GM06990 (cell line): ENCODE measurements at regions not wholly inside any gene's neighbourhood (a gene's known extent, or its start where the extent isn't known, plus 50 kb on each side); places are given as distances from the start of the nearest gene placed in this dataset.

Experiments used
- DNase-seq: peaks from one replicate; pipeline ENCODE4 v3.0.0-alpha.2; 2011; ENCODE audit not compliant: insufficient read length; ENCODE audit errors: extremely low read depth
- H3K27me3 ChIP-seq: replicated peaks from 2 replicates; pipeline ENCODE4 v1.6.0; 2011; ENCODE audit warnings: low read length; ENCODE audit not compliant: control insufficient read depth, insufficient read depth
- H3K36me3 ChIP-seq: 2 replicates; pipeline ENCODE4 v1.5.1; 2011; ENCODE audit warnings: low read length; ENCODE audit not compliant: control insufficient read depth, insufficient read depth
- H3K4me3 ChIP-seq: replicated peaks from 2 replicates; pipeline ENCODE4 v1.5.1; 2011; ENCODE audit warnings: low read depth, mild to moderate bottlenecking, control low read depth, low read length
- TF ChIP-seq, protein P1 (sequence below): IDR thresholded peaks from 2 replicates; pipeline ENCODE4 v1.5.1; 2011; ENCODE audit warnings: low read length, control low read depth, mild to moderate bottlenecking, inconsistent platforms; ENCODE audit not compliant: insufficient read depth, poor library complexity, severe bottlenecking

DNA sequence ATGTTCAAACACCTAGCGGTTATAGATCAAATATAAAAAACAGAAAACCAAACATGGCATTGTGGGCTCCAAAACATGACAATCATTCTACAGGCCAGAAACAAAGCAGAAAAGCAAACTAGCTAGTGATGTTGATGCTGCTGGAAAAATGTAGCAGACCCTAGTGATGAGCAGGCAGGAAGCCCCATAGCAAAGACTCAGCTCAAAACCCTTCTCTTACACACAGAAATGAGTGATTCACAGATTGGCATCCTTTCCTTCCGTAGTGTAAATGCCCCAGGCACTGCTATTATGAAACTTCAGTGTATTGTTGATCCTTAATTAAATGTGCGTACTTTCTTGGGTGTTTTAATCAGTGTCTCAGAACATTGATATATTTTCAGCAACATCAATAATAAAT is 425.1 kb downstream of the UTRN start:
- Histone ChIP-seq H3K27me3 (no peaks in the 10 kb centered on the region), H3K36me3 (no peaks in the 10 kb centered on the region), H3K4me3 (no peak overlapping the region)
- DNase-seq = no peak
- TF ChIP-seq, protein P1, sequence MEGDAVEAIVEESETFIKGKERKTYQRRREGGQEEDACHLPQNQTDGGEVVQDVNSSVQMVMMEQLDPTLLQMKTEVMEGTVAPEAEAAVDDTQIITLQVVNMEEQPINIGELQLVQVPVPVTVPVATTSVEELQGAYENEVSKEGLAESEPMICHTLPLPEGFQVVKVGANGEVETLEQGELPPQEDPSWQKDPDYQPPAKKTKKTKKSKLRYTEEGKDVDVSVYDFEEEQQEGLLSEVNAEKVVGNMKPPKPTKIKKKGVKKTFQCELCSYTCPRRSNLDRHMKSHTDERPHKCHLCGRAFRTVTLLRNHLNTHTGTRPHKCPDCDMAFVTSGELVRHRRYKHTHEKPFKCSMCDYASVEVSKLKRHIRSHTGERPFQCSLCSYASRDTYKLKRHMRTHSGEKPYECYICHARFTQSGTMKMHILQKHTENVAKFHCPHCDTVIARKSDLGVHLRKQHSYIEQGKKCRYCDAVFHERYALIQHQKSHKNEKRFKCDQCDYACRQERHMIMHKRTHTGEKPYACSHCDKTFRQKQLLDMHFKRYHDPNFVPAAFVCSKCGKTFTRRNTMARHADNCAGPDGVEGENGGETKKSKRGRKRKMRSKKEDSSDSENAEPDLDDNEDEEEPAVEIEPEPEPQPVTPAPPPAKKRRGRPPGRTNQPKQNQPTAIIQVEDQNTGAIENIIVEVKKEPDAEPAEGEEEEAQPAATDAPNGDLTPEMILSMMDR = no peak

DNA sequence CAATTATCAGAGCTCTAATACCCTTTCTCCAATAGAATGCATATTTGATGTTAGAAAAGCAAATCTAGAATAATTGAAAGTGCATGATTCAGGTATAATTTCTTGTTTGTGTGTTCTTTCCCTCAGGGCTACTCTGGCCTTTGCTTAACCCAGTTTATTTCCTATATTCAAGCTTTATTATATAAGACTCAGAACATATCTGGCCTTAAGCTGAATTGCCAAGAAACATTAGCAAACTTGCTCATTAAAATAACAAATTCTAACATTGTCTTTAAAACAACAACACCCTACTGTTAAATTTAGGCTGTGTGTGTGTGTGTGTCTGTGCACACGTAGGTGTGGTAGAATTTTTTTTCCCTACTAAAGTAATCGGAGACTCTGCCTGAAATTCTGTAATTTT is 426.5 kb downstream of the UTRN start:
- TF ChIP-seq, protein P1 = no peak
- no peaks in the 10 kb centered on the region for H3K36me3 ChIP-seq
- H3K4me3 ChIP-seq = no peak overlapping the region
- no peaks in the 10 kb centered on the region for H3K27me3 ChIP-seq
- no peak for DNase-seq

DNA sequence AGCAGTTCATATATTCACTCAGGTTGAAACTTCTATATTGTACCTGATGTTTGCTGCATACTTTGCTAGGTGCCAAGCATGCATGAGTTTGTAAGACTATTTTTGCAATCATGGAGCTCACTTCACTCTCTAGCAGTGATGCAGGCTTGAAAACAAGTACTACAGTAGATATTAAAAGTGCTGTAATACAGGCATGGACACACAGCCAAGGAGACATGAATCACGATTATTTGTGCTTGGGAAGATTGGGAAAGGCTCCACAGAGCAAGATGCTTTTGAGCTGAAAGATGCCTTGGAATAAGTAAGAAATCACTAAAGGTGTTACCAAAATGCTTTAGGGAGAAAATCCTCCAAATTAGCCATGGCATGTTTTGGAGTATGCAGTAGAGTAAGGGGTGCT is 427.4 kb downstream of the UTRN start:
- no peak for DNase-seq
- Histone ChIP-seq H3K36me3 (no peaks in the 10 kb centered on the region), H3K4me3 (no peak overlapping the region), H3K27me3 (no peaks in the 10 kb centered on the region)
- TF ChIP-seq, protein P1 = no peak

DNA sequence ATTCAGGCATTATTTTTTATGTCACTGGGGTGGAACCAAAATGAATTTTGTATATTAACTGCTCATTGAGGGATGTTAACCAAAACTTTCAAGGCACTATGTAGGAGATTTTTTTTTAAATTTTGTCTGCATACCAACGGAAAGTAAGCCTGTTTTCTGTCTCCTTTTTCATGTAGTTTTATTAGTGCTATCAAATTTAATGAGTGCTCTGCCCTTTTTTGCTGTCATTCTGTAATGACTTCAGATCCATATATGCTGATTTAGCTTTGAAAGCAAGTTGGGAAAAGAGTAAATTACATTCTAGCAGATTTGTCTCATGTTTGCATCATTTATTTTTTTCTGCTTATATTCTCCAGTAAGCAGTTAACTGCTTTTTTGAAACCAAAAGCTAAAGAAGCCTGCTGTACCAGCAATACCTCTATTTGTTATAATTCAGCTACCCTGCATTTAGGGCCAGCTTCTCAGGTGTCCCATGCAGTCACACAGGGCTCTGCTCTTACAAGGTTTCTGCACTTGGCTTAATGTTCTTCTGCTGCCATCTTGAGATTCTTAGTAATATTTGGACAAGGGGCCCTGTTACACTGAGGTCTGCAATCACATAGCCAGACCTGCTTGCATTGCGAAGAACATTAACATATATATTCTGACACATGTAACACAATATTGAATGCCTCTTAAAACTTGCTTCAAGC is 429.0 kb downstream of the UTRN start:
- Histone ChIP-seq H3K27me3 (no peaks in the 10 kb centered on the region), H3K36me3 (no peaks in the 10 kb centered on the region), H3K4me3 (no peak overlapping the region)
- no peak for DNase-seq
- TF ChIP-seq, protein P1 = no peak

DNA sequence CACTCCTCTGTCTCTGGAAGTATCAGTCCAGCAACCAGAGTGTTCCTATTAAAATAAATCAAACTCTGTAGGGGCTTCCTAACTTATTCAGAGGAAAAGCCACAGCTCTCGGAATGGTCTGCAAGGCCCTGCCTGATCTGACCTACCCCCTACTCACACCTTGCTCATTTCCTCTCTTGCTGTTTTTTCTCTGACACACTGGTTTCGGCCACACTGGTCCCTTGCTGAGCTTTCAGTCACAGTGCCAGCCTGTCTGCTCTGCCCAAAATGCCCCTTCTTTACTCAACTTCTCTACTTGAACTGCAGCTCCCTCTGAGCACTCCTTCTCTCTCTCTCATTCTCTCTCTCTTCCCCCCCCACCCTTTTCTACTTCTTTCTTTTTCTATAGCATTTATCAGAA is 430.2 kb downstream of the UTRN start:
- DNase-seq = no peak
- Histone ChIP-seq H3K27me3 (no peaks in the 10 kb centered on the region), H3K36me3 (no peaks in the 10 kb centered on the region)

DNA sequence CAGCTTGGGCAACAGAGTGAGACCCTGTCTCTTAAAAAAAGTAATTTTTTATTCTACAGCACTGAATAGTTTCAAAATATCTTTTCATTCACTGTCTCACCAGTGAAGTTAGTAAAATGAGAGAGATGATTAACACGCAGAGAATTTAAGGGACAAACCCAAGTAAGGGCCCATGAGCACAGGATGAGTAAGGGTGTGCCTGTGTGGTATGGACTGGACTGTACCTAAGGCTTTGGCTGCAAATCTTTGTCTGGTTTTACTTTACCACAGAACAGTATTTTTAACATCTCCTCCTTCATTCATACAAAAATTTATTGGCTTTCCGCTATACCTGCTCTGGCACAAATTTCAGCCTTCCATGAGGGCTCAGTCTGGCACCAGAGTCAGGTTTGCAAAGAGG is 433.3 kb downstream of the UTRN start:
- H3K27me3 ChIP-seq = no peaks in the 10 kb centered on the region
- no peaks in the 10 kb centered on the region for H3K36me3 ChIP-seq
- no peak for DNase-seq
- TF ChIP-seq, protein P1 = no peak
- H3K4me3 ChIP-seq = no peak overlapping the region

More for the DNA sequence above, 430.2 kb downstream of the UTRN start:
- TF ChIP-seq, protein P1 = no peak
- no peak overlapping the region for H3K4me3 ChIP-seq
